ENCODE measurements at regions not wholly inside any gene's neighbourhood (a gene's known extent, or its start where the extent isn't known, plus 50 kb on each side); places are given as distances from the start of the nearest gene placed in this dataset.
"Not testable (repeated sequence)": the region's sequence is repeated elsewhere in the genome, so short reads cannot be mapped to it uniquely, and the experiment has no call there.

DNA sequence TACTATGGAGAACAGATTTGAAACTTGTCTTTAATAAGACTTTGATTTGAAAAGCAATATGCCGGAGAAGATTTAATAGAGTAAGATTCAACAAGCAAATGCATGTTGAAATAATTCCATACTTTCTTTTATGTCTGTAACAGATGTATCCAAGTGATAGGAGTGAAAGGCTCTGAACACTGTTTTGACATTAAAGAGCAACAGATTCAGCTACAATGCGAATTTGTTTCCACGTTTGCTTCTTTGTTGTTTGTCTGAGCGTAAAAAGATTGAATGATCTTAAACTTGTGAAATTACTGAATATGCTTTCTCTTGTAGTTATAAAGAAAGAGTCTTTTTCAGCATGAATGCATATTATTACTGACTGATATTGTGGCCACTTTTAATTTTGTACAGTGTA is 2612.9 kb downstream of the PCDH9 start:
- DNase-seq: no peak

DNA sequence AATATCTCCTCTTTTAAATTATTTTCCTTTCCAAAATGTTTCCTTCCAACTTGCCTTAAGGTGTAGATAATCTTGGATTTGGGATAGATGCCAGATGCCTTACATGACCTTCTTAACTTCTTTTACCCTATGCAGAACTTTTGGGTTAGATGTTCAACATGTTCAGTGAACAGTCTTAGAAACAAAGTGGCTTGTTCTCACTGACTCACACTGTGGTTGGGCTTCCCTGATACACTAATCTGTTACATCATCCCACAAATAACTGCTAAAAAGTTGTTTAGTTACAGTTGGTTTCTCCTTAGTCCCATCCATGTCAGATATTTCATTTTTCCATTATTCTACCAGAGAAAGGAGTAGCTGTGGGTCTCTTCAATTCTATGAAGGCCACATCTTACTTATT is 2638.2 kb downstream of the PCDH9 start:
- no peak for DNase-seq

GRCh38 chr13:64579331-64579730 is 2650.8 kb downstream of the PCDH9 start:
- DNase-seq: no peak

- no peak for DNase-seq
These were observed 2661.4 kb downstream of the PCDH9 start for GRCh38 chr13:64568748-64569147.

- not testable (repeated sequence) for DNase-seq
These were observed 2672.1 kb downstream of the PCDH9 start for GRCh38 chr13:64558031-64558430.

DNA sequence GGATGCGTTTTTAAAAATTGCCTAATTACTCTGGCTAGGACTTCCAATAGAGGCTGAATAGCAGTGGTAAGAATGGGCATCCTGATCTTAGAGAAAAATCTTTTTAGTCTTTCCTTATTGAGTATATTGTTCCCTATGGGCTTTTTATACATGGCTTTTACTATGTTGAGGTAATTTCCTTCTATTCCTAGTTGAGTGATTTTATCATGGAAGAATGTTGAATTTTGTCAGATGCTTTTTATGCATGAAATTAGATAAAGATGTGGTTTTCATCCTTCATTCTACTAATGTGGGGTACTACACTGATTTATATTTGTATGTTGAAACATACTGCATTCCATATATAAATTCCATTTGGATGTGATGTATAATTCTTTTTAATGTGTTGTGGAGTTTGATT is 2673.8 kb downstream of the PCDH9 start:
- DNase-seq: no peak

DNA sequence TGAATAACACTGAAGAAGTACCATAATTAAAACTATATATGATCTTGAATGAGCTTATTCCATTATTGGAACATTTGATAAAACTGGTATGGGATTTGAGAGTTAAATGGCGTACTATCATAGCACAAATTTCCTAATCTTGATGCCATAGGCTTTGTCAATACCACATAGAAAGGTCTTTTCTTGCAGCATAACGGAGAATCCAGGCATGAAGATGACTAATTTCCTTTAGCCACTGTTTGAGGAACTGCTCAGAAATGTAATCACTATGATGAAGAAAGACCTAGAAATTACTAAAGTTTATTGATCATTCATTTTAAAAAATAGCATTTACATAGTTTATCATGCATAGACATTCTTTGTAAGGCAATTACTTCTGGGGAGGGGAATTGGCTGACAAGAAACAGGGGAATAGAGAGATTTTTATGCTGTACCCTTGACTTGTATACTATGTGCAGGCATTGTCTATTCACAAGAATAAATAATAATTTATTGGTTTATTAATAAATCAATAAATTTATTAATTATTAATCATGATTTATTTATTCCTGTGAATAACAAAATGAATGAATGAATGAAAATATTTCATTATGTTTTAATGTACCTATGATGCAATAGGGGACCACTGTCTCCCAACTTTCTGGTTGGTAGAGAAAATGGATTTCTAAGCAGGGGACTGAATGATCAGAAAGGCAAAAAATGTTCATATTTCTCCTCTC is 2676.6 kb downstream of the PCDH9 start:
- no peak for DNase-seq

- no peak for DNase-seq
These were observed 2678.4 kb downstream of the PCDH9 start for GRCh38 chr13:64551755-64552154.

GRCh38 chr13:64546371-64546770 is 2683.8 kb downstream of the PCDH9 start:
- no peak for DNase-seq

DNA sequence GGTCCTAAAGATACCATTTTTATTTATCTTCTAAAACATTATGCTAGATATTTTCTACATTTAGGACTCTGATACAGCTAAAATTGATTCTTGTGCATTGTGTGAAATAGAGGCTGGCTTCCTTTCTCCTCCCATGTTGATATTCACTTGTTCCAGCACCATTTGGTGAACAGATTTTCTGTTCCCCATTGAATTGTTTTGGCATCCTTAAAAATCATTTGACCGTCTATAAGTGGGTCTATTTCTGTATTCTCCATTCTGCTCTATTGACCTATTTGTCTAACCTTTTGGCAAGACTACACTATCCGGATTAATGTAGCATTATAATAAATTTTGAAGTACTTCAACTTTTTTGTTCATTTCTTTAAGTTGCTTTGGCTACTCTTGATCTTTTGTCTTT is 2689.2 kb downstream of the PCDH9 start:
- no peak for DNase-seq

GRCh38 chr13:64540468-64540867 is 2689.7 kb downstream of the PCDH9 start:
- no peak for DNase-seq

DNA sequence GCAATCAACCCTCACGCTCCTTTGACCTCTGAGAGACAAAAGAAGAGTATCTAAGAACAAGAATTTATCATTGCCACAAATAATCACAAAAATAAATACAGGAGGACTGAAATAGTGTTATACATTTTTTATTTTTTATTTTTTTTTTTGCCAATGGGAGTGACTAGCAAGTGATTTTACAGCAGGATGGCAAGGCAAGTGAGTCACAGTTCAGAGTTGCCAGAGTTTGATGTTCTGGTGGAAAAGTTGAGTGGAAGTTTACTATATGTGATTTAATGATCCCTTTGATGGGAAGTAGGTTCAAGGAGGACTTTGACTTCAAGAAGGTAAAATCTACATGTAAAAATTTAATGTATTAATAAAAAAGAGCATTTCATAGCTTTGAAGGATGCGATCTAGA is 2691.4 kb downstream of the PCDH9 start:
- no peak for DNase-seq

DNA sequence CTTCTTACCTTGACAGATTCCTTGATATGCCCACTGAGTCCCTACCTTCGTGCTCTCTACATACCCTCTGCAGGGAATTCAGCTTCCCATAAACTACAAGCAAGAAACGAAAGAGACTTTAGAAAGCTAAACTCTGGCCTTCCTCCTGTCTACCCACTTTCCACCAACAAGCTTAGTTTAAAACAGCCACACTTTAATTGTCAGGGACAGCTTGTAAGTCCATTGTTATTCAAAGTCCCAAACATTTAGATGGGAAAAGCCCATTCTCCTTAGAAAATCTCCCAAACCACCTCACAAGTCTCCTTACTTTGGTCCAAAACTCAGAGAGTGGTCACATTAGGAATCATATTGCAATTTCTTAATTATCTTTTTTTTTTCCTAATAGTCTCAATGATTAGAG is 2695.8 kb downstream of the PCDH9 start:
- DNase-seq: no peak

GRCh38 chr13:64531400-64531799 is 2698.7 kb downstream of the PCDH9 start:
- DNase-seq: no peak

DNA sequence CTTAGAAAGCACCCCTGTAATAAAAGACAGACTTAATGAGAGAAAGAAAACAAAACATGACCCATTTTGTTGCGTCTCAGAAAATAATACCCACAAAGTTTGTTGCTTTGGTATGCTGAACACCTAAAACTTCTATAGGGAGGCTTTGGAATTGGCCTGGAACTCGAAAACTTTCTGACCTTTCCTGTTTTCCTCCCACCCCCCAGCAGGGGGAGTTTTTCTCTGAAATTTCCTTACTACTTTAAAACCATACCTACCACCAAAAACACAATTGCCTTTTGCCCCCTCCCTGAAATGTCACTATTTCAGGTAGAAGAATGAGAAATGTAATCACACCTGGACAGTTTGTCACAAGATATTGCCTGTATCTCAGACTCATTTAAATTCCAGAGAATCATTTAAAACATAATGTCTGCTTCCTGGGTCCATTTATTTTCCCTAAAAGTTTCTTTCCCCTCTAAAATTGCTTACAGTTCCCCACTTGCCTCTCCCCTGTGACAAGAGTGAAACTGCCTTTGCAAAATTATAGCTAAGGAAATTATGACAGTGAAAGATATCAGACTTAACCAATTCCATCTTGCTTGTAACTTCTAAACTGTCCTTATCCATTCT is 2700.2 kb downstream of the PCDH9 start:
- no peak for DNase-seq

- DNase-seq: no peak
These were observed 2701.3 kb downstream of the PCDH9 start for GRCh38 chr13:64528838-64529237.

GRCh38 chr13:64527561-64527960 is 2702.6 kb downstream of the PCDH9 start:
- DNase-seq: no peak

GRCh38 chr13:64525687-64526086 is 2704.4 kb downstream of the PCDH9 start:
- DNase-seq: no peak

- DNase-seq: no peak
These were observed 2719.4 kb downstream of the PCDH9 start for GRCh38 chr13:64510747-64511146.

- no peak for DNase-seq
These were observed 2723.9 kb downstream of the PCDH9 start for GRCh38 chr13:64506246-64506645.

DNA sequence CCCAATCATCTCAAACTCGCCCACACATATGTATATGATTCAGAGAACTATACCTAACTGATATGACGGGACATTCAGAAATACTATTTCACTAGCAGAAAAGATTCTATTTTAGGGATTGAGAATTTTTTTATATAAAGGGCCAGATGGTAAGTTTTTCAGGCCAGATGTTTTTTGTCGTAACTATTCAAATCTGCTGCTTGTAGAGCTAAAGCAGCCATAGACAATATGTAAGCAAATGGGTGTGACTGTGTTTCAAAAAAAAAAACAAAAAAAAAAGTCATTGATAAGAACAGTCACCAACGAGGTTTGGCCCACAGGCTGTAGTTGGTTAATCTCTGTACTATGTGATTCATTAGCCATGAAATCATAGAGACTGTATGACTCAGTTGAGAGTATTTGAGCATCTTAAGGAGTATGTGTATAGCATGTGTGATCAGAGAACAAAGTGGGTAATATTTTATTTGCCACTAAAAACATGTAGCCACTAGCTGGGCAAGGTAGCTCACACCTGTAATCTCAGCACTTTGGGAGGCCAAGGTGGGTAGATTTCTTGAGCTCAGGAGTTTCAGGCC is 2724.7 kb downstream of the PCDH9 start:
- no peak for DNase-seq

GRCh38 chr13:64488731-64489130 is 2741.4 kb downstream of the PCDH9 start:
- no peak for DNase-seq

- no peak for DNase-seq
These were observed 2747.8 kb downstream of the PCDH9 start for GRCh38 chr13:64482373-64482772.

GRCh38 chr13:64480672-64481071 is 2749.5 kb downstream of the PCDH9 start:
- no peak for DNase-seq

DNA sequence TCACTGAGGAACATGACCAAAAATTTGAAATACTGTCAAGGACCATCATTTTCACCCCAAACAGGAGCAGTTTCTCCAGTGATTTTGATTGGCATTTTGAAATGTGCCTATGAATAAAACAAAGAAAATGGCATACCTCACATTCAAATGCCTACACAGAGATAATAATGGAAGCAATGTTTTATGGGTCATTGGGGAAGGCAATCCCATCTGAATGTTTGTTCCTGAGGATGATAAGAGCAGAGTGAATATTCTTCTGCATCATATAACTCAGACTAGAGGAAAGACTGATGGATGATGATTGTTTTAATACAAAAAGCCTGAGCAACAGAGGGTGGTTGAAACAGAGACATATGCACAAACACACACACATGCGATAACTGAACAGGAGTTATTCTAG is 2749.9 kb downstream of the PCDH9 start:
- DNase-seq: no peak
